MM.1S (cell line): ENCODE measurements at regions not wholly inside any gene's neighbourhood (a gene's known extent, or its start where the extent isn't known, plus 50 kb on each side); places are given as distances from the start of the nearest gene placed in this dataset.

Experiments used
- DNase-seq: peaks from one replicate; pipeline ENCODE4 v3.0.0-alpha.2; 2015
- H2AFZ ChIP-seq: fragments of 300-600 bp; sonication (generic); 2 replicates; pipeline ENCODE4 v1.6.0; 2016; ENCODE audit warnings: antibody characterized with exemption, low read length
- H3F3A ChIP-seq: fragments of 300-600 bp; sonication (generic); 2 replicates; pipeline ENCODE4 v1.6.1; 2016; ENCODE audit warnings: mild to moderate bottlenecking, antibody characterized with exemption, low read length, moderate library complexity, mixed read lengths; ENCODE audit not compliant: insufficient read depth
- H3K27ac ChIP-seq: fragments of 300-600 bp; sonication (generic); 2 replicates; pipeline ENCODE4 v1.5.1; 2016; ENCODE audit warnings: mild to moderate bottlenecking, low read length
- H3K27me3 ChIP-seq: fragments of 300-600 bp; sonication (generic); replicated peaks from 2 replicates; pipeline ENCODE4 v1.6.0; 2016; ENCODE audit warnings: low read length; ENCODE audit not compliant: insufficient read depth
- H3K36me3 ChIP-seq: fragments of 300-600 bp; sonication (generic); replicated peaks from 2 replicates; pipeline ENCODE4 v1.6.1; 2016; ENCODE audit warnings: mild to moderate bottlenecking, low read length, mixed read lengths; ENCODE audit not compliant: insufficient read depth
- H3K4me1 ChIP-seq: fragments of 300-600 bp; sonication (generic); 2 replicates; pipeline ENCODE4 v1.6.1; 2016; ENCODE audit warnings: low read length, mixed read lengths
- H3K4me2 ChIP-seq: fragments of 300-600 bp; sonication (generic); 2 replicates; pipeline ENCODE4 v1.6.0; 2016; ENCODE audit warnings: low read depth, low read length
- H3K4me3 ChIP-seq: fragments of 300-600 bp; sonication (generic); 2 replicates; pipeline ENCODE4 v1.5.1; 2016; ENCODE audit warnings: low read length, mixed read lengths
- H3K79me2 ChIP-seq: fragments of 300-600 bp; sonication (generic); 2 replicates; pipeline ENCODE4 v1.6.1; 2016; ENCODE audit warnings: mixed run types, low read length, mixed read lengths
- H3K9ac ChIP-seq: fragments of 300-600 bp; sonication (generic); 2 replicates; pipeline ENCODE4 v1.6.1; 2016; ENCODE audit warnings: low read length, mixed read lengths
- H3K9me2 ChIP-seq: fragments of 300-600 bp; sonication (generic); replicated peaks from 2 replicates; pipeline ENCODE4 v1.6.1; 2016; ENCODE audit warnings: mild to moderate bottlenecking, low read length, mixed read lengths; ENCODE audit not compliant: insufficient read depth
- H3K9me3 ChIP-seq: fragments of 300-600 bp; sonication (generic); replicated peaks from 2 replicates; pipeline ENCODE4 v1.6.1; 2016; ENCODE audit warnings: mild to moderate bottlenecking, low read length, mixed read lengths; ENCODE audit not compliant: insufficient read depth
- H4K20me1 ChIP-seq: fragments of 300-600 bp; sonication (generic); 2 replicates; pipeline ENCODE4 v1.6.1; 2016; ENCODE audit warnings: mild to moderate bottlenecking, low read length, moderate library complexity, mixed read lengths; ENCODE audit not compliant: insufficient read depth
- EZH2 ChIP-seq: fragments of 300-600 bp; sonication (generic); optimal IDR thresholded peaks from 2 replicates; pipeline ENCODE3; 2017; ENCODE audit warnings: low read depth, mild to moderate bottlenecking, antibody characterized with exemption, low read length, mixed read lengths
- EZH2phosphoT487 ChIP-seq: fragments of 300-600 bp; sonication (generic); IDR thresholded peaks from 2 replicates; pipeline ENCODE4 v1.6.1; 2018; ENCODE audit warnings: antibody characterized with exemption, low read length
- TF ChIP-seq, protein P1 (sequence below): fragments of 300-600 bp; sonication (generic); IDR thresholded peaks from 2 replicates; pipeline ENCODE4 v1.5.1; 2016; ENCODE audit warnings: antibody characterized with exemption, low read length, mixed read lengths

DNA sequence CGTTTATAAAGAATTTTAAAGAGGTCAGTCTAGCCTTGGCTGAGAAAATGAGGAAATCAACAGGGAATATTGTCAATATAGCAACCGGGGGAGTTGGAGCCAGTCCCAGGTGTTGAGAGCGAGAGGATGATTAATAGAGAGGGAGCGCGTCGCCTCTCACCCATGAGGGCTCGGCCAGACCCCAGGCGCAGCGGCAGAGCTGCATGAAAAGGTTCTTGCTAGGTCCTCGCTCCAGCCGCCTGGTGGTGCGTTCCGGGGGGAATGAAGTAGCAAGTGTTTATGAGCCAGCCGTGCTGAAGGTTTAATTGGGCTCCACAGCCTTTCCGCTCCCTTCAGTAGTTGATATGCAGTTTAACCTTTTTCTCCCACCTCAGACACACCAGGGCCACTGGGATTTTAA is 167.3 kb upstream of the IRX1 start:
- no peak overlapping the region for H3K27ac ChIP-seq
- H3K79me2 ChIP-seq, result no peaks in the 10 kb centered on the region
- DNase-seq, result no peak
- no peak overlapping the region for H3K4me2 ChIP-seq
- H3K9me2 ChIP-seq, result no peaks in the 10 kb centered on the region
- H3F3A ChIP-seq, result no peaks in the 10 kb centered on the region
- H3K27me3 ChIP-seq, result no peaks in the 10 kb centered on the region
- no peaks in the 10 kb centered on the region for H3K4me1 ChIP-seq
- TF ChIP-seq, protein P1, sequence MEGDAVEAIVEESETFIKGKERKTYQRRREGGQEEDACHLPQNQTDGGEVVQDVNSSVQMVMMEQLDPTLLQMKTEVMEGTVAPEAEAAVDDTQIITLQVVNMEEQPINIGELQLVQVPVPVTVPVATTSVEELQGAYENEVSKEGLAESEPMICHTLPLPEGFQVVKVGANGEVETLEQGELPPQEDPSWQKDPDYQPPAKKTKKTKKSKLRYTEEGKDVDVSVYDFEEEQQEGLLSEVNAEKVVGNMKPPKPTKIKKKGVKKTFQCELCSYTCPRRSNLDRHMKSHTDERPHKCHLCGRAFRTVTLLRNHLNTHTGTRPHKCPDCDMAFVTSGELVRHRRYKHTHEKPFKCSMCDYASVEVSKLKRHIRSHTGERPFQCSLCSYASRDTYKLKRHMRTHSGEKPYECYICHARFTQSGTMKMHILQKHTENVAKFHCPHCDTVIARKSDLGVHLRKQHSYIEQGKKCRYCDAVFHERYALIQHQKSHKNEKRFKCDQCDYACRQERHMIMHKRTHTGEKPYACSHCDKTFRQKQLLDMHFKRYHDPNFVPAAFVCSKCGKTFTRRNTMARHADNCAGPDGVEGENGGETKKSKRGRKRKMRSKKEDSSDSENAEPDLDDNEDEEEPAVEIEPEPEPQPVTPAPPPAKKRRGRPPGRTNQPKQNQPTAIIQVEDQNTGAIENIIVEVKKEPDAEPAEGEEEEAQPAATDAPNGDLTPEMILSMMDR, result no peak
- no peak for TF ChIP-seq EZH2
- no peak for TF ChIP-seq EZH2phosphoT487
- no peak overlapping the region for H3K4me3 ChIP-seq
- no peaks in the 10 kb centered on the region for H4K20me1 ChIP-seq
- H3K36me3 ChIP-seq, result no peaks in the 10 kb centered on the region
- no peaks in the 10 kb centered on the region; the same call in 1 of the 2 replicates for H3K9me3 ChIP-seq
- H2AFZ ChIP-seq, result no peak overlapping the region
- no peak overlapping the region for H3K9ac ChIP-seq

GRCh38 chr5:3424946-3425345 is 170.7 kb upstream of the IRX1 start:
- H3K4me1 ChIP-seq, result no peaks in the 10 kb centered on the region
- no peak overlapping the region for H3K9ac ChIP-seq
- no peaks in the 10 kb centered on the region; the same call in 1 of the 2 replicates for H3K9me3 ChIP-seq
- H3K4me3 ChIP-seq, result no peak overlapping the region
- TF ChIP-seq EZH2 (no peak), EZH2phosphoT487 (no peak)
- TF ChIP-seq, protein P1, result no peak
- no peaks in the 10 kb centered on the region for H3K79me2 ChIP-seq
- H3K36me3 ChIP-seq, result no peaks in the 10 kb centered on the region
- no peaks in the 10 kb centered on the region for H4K20me1 ChIP-seq
- H3K9me2 ChIP-seq, result no peaks in the 10 kb centered on the region
- no peak overlapping the region for H2AFZ ChIP-seq
- H3K27me3 ChIP-seq, result no peaks in the 10 kb centered on the region
- no peak for DNase-seq
- H3K4me2 ChIP-seq, result no peak overlapping the region
- no peaks in the 10 kb centered on the region for H3F3A ChIP-seq
- no peak overlapping the region for H3K27ac ChIP-seq

- H2AFZ ChIP-seq, result no peak overlapping the region
- H3K27me3 ChIP-seq, result no peaks in the 10 kb centered on the region
- H3K36me3 ChIP-seq, result no peaks in the 10 kb centered on the region
- no peak overlapping the region for H3K27ac ChIP-seq
- TF ChIP-seq EZH2, result no peak
- no peak for TF ChIP-seq EZH2phosphoT487
- TF ChIP-seq, protein P1, result no peak
- H3K9ac ChIP-seq, result no peak overlapping the region
- no peak overlapping the region for H3K4me3 ChIP-seq
- no peaks in the 10 kb centered on the region for H3K4me1 ChIP-seq
- H3K9me3 ChIP-seq, result no peaks in the 10 kb centered on the region
- H3K79me2 ChIP-seq, result no peaks in the 10 kb centered on the region
- H3K9me2 ChIP-seq, result no peaks in the 10 kb centered on the region
- H3F3A ChIP-seq, result no peaks in the 10 kb centered on the region
- H4K20me1 ChIP-seq, result no peaks in the 10 kb centered on the region
- DNase-seq, result no peak
- H3K4me2 ChIP-seq, result no peak overlapping the region
Measured at GRCh38 chr5:3417376-3417943, 178.2 kb upstream of the IRX1 start.
